GM04504 (cell line): ENCODE measurements at regions not wholly inside any gene's neighbourhood (a gene's known extent, or its start where the extent isn't known, plus 50 kb on each side); places are given as distances from the start of the nearest gene placed in this dataset.

Source experiments
- DNase-seq: peaks from one replicate; pipeline ENCODE4 v3.0.0-alpha.2; 2012; ENCODE audit warnings: low read depth

DNA sequence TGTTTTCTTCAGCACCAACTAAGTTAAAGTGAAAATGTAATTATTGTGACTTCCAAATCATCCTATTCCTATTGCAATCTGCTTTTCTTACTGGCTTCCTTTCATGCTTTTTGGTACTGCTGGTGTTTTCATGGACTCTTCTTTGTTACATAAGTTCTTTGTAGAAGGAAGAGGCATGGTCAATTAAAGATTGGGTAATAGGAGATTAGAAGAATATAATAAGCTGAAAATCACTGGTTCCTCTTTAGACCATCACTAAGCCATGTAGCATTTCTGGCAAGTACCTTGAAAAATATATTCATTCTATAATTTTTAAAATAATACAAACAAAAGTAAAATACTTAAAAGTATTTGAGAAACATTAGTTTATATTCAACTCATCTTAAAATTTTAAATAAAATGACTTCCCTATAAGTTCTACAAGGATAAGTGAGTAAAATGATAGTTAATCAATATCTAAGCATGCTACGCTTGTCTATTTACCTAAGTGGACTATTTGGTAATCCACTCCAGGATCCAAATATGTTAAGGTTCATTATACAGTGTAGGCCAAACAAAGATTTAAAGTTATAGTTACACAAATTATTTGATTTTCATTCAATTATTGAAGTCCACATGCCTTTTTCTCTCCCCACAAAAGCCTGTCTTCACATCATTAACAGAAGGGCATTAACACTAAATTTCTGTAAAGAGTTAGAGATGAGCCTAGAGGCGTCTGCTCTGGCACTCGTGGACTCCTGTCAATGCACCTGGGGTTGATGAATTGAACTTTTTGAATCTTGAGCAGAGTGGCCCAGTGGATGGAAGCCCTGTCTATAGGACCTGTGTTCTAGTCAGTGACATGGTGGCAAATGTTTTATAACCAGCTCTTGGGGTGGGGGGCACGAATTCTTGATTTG, 408.1 kb downstream of the INHBA start:
- no peak for DNase-seq

DNA sequence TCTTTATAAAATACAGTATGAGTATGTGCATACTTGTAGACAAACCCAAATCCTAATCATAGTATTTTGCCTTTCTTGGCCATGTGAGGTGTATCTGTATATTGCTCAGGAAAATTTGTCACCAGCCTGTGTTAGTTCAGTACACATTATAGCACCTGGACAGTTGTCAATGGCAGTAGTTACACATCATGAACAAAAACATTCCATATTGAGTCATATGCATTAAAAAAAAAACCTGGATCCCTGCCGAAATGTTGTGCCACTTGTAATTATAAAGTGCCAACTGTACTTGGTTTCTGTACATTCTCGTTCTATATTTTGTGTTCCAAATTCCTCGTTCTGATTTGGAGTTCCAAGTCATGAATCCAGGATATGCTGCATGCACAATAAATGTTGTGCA, 410.4 kb downstream of the INHBA start:
- no peak for DNase-seq

DNA sequence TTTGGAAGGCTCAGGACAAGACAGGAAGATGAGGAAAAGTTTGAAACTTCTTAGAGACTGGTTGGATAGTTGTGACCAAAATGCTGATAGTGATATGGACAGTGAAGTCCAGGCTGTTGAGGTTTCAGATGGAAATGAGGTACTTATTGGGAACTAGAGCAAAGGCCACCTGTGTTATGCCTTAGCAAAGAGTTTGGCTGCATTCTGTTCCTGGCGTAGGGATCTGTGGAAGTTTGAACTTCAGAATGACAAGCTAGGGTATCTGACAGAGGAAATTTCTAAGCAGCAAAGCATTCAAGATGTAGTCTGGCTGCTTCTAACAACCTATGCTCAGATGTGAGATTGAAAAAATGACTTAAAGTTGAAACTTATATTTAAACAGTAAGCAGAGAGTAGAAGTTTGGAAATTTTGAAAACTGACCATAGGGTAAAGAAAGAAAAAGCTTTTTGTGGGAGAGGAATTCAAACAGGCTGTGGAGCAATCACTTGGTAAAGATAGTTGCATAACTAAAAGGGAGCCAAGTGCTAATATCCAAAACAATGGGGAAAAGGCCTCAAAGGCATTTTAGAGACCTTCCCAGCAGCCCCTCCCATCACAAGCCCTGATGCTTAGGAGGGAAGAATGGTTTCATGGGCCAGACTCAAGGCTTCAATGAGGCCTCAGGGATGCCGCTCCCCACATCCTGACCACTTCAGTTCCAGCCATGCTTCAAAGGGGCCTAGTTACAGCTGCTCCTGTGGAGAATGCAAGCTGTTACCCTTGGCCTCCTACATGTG, 415.1 kb downstream of the INHBA start:
- no peak for DNase-seq

DNA sequence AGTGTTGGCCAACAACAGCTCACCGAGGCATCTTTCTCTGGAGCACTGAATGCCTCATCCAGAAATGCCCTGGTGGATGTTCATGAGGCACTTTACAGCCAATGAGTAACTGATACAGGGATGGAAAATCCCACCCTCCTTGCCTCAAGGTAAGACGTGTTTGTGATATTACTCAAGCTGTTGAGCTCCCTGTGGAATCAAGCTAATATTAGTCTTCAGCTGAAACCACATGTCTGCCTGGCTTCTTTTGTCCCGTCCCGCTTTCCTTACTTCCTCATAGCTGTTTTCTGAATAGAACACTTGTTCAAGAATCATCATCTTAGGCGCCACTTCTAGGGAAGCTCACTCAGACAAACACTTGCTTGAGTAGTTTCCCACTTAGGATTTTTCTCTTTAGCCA, 422.4 kb downstream of the INHBA start:
- DNase-seq = no peak

DNA sequence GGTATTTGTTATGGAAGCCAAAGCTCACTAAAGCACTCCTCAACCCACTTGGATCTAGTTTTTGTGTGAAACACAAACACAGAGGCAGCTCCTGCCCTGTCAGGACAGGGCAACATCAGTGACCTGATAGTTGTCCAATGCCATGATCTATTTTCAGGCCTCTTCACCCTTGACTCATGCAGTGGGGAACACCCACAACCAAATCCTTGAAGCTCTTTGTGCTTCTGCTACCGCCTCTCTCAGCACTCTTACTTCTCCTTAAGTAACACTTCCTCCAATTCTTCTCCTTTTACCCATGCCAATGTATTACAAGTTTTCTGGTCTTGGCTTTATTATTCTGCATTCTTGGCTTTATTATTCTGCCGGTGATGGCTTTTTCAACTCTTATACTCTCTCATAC, 425.3 kb downstream of the INHBA start:
- DNase-seq = no peak

DNA sequence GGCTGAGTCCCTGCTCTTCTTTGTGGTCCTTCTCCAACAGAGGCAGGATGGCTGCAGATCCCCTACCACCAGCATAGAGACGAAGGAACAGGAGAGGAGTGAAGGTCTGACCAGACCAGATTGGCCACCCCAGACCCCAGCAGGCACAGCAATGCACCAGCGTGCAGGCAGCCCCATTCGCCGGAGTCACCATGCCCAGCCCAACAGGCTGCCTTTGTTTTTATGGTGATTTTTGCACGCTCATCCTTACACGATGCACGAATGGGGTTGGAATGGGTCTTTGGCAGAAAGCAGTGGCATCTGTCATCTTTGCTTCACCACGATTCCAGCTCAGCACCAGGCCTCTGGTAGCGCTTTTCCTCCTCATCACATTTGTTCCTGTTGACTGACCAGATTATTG, 427.6 kb downstream of the INHBA start:
- no peak for DNase-seq

DNA sequence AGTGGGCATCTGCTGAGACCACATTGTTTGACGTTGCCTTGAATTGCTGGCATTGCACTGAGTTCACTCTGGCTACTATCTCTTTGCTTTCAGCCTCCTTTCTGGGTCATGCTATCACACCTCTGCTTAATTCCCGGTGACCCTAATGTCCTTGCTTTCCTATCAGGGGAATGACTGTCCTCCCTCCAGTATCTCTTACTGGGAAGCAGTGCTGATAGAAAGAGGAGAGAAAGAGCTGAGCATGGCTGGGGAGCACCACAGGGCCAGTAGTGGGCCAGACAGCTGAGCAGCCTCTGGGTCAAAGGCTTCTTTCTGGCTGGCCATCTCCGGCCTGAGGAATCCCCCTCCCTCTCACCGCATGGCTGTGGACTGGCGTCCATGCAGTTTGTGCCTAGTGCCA, 428.7 kb downstream of the INHBA start:
- DNase-seq = no peak

DNA sequence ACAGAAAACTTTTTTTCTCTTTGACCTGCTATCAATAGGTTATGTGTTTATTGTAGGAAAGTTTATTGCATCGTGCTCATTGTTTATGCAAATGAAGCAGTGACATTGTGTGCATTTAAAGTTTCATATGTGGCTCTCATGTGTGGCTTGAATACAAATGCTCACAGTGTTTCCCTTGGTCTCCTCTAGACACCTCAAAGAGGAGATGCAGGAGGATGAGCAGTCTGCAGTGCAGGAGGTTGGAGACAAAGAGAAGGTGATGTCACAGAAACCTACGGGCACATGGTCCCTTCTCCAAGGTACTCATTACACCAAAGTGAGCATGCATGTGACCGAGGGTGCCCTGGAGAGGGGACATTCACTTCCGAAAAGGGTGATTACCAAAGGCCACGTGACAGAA, 430.2 kb downstream of the INHBA start:
- DNase-seq = no peak

DNA sequence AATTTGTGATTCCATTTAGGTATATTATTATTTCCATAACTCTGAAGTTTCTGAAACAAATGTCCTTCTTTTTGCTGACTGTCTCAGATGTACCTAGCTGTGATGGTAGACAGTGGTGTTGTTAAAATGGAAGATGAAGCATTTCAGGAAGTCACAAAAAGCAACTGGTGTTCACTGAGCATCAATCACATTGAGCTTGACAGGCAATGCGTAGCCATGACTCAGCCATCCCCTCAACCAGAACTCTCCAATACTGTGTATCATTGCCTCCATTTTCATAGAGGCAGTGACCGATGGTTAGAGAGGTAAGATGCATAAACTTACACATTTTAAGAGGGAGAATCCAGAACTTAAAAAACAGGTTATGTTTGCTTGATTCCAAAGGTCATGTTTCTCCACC, 434.0 kb downstream of the INHBA start:
- DNase-seq = no peak

DNA sequence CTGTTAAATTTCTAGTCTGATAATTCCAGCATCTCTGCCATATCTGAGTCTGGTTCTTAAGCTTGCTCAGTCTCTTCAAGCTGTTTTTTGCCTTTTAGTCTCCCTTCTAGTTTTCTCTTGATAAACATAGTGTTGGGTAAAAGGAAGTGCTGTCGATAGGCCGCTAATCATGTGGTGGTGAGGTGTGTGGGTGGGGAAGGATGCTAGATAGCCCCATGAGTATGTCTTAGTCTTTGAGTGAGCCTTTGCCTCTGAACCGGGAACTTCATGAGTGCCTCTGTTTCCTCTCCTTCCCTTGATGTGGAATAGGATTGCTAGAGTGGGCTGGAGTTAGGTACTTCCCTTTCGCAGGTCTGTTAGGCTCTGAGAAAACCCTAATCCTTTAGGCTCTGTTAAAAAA, 441.8 kb downstream of the INHBA start:
- no peak for DNase-seq

DNA sequence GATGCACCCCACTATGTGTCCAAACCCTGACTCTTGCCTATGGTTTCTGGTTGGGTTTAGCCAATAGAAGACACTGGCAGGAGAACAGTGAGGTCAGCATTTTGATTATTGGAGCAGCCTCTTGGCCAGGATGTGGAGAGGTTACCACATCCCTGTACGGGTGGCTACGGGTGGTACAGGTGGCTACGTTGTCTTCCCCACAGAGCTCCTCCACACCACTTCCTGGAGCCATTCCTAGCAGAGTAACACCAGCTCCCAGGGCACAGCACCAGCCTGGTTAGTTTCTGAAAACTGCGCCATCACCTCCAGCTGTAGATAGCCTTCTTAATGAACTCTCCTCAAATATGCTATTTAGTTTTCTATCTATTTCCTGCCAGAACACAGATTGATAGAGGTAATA, 445.2 kb downstream of the INHBA start:
- DNase-seq = no peak

DNA sequence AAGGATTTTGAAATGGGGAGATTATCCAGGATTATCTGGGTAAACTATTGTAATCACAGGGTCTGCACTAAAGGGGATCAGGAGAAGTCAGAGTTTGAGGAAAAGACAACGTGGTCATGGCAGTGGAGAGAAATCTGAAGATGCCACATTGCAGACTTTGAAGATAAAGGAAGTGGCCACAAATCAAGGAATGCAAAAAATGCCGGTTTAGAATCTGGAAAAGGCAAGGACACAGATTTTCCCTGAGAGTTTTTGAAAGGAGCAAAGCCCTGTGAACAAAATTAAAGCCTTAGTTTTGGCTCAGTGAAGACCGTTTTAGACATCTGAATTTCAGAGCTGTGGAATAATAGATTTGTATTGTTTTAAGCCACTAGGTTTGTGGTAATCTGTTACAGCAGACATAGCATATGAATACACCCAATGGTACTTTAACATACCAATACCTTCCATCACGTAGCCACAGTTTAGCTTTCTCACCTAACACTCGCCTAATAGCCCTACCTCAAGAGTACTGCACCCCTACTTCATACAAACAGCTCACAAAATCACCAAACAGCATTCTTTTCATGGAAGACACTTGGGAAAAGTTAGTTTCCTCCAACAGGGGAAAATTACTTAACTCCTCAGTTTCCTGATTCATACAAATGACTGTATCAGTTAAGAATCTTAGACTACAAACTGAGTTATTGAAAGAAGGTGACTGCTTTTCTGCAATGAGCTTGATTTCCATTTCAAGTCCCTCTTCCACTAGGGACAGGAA, 446.5 kb downstream of the INHBA start:
- DNase-seq = no peak

DNA sequence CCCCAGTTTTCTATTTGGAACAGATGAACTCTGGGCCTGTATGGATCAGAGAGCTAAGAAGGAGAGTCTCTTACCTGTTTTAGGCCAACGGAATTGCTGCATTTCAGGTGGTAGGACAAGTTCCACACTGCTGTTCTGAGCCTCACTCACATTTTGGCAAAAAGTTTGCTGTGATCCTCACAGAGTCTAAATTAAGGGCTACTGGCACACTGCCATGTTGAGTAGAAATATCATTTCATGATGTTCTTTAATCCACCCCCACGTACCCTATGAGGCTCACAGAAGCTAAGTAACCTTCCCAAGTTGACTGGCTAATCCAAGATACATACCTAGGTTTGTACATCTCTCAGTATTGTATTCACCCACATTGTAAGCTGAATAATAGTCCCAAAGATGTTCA, 447.2 kb downstream of the INHBA start:
- DNase-seq = no peak

DNA sequence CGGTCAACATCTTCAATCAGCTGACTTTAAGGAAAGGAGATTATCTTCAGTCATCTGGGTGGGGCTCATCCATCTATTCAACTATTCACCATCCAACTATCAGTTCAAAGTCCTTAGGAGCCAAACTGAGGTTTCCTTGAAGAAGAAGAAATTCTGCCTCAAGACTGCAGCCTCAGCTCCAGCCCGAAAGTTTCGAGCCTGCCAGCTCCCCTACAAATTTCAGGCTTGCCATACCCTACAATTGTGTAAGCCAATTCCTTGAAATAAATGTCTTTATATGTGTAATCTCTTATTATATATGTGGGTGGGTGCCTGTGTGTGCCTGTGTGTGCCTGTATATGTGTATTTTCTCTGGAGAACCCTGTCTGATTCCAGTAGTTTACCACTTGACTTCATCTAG, 447.8 kb downstream of the INHBA start:
- no peak for DNase-seq

DNA sequence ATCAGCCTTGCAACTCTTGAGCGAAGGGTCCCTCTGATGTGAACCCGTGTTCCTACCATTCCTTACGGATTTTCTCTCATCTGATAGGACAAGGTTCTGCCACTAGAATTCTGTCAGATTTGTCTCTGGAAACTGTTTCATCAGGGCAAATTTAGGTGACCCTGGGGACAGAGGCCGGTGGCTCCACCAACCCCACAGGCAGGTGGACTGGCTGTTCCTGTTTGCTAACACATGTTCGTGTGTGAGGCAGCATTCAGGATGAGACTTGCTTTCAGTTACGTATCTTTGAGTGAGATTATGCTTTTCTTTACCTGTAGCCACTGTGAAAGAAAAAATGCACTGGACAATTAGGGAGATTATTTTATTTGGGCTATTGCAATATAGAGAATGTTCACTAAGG, 449.9 kb downstream of the INHBA start:
- no peak for DNase-seq

DNA sequence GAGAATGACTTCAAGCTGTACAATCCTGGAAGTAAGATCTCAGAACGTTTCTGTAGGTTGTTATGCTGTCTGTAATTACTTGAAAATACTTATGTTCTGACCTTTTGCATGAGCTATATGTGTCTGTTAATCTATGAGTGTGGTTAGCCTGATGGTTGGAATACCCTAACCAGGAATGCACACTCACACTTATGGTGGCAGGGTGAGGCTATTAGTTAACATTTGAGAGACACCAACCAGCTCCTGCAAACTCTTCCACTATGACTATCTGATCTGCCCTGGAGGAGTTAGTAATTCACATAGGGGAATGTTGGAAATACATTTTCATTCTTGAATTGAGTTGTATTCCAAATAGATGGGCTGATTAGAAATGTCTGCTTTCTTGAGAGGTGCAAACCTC, 450.3 kb downstream of the INHBA start:
- DNase-seq = no peak

DNA sequence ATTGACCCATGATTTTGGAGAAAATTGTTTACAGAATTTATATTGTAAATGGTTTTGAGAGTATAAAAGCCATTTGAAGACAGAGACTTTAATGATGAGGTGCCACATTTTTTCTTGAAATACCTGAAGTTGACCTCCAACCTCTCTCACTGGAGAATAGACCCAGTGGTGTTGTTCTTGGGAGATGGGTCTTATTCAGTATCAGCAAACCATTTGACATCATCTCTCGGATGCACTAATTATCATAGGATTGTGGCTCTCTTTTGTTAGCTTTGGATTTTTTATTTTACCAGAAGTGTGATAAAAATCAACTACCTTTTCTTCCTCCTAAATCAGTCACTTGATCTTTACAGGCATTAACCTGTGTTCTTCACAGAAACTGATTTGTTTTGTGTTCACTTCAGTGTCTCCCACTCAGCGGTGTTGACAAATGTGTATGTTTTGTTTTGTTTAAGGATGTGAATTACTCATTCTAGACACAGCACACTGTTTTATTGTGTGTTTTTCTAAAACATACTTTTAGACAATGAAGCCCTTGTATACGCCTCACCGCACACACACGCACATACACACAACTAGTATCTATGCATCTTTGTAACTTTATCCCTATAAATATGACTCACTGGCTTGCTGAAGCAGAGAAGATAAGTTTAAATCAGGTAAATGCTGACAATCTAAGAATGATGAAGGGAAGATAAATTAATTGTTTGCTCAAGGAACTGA, 455.6 kb downstream of the INHBA start:
- no peak for DNase-seq

DNA sequence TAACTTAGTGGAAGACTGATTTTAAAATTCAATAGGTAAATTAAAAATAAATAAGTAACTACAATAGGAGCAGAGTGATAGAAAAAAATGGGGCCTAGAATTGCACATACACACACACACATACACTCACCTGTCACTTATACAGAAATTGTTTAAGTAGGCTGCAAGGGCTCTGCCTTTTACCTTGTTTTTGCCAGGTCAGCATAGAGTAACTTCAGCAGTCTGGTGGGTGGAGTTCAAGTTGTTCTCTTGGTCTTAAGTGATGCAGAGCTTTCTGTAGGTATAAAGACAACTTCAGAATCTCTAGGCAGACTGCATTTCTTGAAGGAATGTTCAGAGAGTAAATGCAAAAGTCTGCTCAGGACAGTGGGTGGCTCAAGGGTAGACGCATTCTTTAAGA, 457.0 kb downstream of the INHBA start:
- DNase-seq = no peak

DNA sequence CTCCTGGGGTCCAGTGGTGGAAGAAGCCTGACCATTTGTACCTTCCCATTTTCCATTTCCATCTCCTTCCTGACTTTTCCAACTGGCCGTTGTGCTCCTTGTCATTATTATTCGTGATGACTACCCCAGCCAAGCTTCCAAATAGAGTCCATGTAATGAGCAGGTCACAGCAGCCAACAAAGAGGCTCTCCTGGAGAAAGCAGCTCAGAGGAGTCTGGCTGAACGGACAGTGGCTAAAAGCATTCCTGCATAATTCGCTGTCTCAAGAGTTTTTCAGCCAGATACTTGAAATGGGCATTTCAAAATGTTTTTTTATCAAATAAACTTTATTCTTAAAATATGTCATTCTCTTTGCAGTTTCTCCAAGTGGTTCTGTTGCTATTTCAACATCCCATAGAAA, 458.6 kb downstream of the INHBA start:
- peak; percentile 31 for DNase-seq

DNA sequence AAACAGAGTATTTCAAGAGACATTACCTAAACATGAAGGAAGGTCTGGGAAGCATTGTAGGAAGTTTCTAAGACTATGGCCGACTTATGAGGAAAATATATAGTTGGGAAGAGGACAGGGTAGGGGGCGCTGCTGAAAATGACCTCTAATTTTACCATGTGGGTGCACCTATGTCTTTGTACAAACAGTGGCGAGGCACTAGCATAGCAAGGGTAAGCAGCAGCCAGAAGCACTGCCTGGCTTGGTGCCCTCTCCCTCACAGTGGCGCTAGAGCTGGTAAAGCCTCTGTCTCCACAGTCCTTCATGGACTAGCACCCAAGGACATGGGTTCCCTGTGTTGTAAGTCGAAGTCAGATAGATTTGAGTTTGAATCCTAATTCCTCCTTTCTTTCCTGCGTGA, 461.2 kb downstream of the INHBA start:
- DNase-seq = no peak

DNA sequence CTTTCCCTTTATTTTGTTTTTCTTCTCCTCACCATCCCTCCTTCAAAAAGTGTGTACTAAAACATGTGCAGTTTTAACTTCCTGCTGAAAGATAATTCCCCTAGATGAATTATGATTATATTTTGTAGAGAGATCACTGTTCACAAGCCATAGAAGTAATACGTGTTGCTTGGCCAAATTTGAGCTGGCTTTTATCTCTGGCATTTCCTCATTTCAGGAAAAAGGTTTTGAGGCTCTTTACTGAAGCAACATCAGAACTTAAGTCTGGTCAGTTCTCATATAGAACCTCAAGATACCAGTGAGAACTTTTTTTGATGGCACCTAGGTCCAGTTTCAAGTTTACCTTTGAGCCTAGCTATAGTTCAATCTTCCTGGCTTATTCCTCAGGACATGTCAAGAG, 463.3 kb downstream of the INHBA start:
- no peak for DNase-seq

DNA sequence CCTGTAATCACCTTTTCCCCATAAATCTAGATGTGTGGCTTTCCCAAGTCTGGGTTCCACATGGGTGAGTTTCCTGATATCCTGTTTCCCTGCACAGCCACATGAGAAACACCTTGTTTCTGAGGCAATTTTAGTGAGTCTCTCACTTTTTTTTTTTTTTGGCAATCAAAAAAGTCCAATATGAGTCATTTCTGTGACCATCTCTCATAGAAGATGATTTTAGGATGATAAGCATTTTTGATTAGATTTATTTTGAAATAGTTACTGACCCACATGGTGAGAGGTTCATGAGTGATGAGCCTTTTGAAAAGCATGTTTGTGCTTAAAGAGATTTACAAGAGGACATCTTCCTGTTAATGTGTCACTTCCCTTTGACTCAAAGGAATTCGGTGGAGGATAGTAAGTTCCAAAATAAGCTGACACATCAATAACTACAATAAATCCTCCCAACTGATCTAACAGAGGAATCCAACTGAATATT, 464.0 kb downstream of the INHBA start:
- peak; percentile 28 for DNase-seq
